HFFc6 (cell line): ENCODE measurements at regions not wholly inside any gene's neighbourhood (a gene's known extent, or its start where the extent isn't known, plus 50 kb on each side); places are given as distances from the start of the nearest gene placed in this dataset.

Source experiments
- DNase-seq: peaks from one replicate; pipeline ENCODE4 v3.0.0-alpha.2; 2018
- H3K27ac Mint-ChIP-seq: 2 replicates; pipeline ENCODE4 v1.8.0; 2020; ENCODE audit warnings: mild to moderate bottlenecking, mixed read lengths
- H3K27me3 Mint-ChIP-seq: 2 replicates; pipeline ENCODE4 v1.8.0; 2021; ENCODE audit warnings: mild to moderate bottlenecking, moderate library complexity, mixed read lengths; ENCODE audit not compliant: insufficient read depth
- H3K36me3 Mint-ChIP-seq: 2 replicates; pipeline ENCODE4 v1.8.0; 2021; ENCODE audit warnings: low read depth, mixed read lengths
- H3K4me1 Mint-ChIP-seq: 2 replicates; pipeline ENCODE4 v1.8.0; 2020; ENCODE audit warnings: low read depth, mixed read lengths
- H3K4me3 Mint-ChIP-seq: 2 replicates; pipeline ENCODE4 v1.8.0; 2020; ENCODE audit warnings: mild to moderate bottlenecking, moderate library complexity, mixed read lengths
- H3K9me3 Mint-ChIP-seq: 2 replicates; pipeline ENCODE4 v1.8.0; 2020; ENCODE audit warnings: mild to moderate bottlenecking, mixed read lengths
- TF ChIP-seq, protein P1 (sequence below): fragments of 200-600 bp; sonication (generic); IDR thresholded peaks from 2 replicates; pipeline ENCODE4 v1.5.0; 2021; ENCODE audit warnings: antibody characterized with exemption, mild to moderate bottlenecking

DNA sequence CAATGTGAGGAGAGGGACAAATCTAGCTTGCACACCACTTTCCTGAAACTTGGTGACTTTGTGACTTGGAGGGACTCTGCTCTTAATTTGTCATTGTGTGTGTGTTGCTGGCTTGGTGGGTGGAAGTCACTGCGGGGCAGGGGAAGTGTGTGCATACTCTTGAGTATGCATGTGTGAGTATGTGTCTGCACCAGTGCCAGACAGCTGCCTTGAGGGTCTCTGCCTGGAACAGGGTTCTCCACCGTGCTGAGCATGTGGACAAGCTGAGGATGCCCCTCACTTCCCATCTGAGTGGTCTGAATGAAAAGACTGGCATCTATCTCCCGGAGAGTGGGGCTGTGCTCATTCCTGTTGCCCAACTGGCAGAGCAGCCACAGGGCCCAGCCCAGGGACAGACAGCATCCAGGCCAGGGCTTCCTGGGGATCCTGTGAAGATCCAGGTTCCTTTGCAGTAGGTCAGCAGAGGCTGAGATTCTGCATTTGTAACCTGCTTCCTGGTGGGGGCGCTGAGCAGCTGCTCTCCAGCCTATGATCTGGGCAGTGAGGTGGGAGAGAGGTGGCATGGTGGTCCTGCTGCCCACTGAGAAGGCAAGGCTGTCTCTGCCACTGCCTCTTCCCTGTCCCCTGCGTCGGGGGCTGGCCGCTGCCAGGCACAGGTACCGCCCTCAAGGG lies 138.9 kb upstream of the HAAO start:
- no peak overlapping the region for H3K4me3 Mint-ChIP-seq
- TF ChIP-seq, protein P1, sequence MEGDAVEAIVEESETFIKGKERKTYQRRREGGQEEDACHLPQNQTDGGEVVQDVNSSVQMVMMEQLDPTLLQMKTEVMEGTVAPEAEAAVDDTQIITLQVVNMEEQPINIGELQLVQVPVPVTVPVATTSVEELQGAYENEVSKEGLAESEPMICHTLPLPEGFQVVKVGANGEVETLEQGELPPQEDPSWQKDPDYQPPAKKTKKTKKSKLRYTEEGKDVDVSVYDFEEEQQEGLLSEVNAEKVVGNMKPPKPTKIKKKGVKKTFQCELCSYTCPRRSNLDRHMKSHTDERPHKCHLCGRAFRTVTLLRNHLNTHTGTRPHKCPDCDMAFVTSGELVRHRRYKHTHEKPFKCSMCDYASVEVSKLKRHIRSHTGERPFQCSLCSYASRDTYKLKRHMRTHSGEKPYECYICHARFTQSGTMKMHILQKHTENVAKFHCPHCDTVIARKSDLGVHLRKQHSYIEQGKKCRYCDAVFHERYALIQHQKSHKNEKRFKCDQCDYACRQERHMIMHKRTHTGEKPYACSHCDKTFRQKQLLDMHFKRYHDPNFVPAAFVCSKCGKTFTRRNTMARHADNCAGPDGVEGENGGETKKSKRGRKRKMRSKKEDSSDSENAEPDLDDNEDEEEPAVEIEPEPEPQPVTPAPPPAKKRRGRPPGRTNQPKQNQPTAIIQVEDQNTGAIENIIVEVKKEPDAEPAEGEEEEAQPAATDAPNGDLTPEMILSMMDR = peak; percentile 63

DNA sequence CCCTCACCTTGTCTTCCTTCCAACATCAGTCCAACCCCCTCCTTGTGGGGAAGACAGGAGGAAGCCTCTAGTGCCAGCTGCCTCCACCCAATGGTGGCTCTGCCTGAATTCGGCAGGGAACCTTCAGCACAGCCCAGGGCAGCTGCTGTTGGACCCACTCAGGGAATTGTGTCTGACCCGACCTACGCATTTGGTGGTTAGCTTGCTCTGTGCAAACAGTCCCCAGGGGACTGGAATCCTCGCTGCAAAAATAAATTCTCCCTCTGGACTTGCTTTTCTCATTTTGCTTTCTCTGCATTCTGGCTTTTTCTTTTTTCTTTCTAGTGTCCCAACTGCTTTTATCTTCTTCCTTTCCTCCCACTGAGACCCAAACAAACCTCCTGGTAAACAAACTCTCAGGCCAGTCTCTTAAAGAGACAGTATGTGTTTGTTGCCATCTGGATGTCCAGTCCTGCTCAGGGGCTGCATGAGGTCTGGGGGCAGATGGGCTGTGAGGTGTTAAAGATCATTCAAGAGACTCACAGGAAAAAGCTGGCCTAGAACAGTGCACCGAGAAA lies 137.7 kb upstream of the HAAO start:
- Mint-ChIP-seq H3K9me3 (no peaks in the 10 kb centered on the region), H3K36me3 (no peaks in the 10 kb centered on the region), H3K27ac (peak overlapping the region; percentile 31), H3K4me1 (peaks cover 37% of the 10 kb centered on the region), H3K27me3 (no peaks in the 10 kb centered on the region), H3K4me3 (no peak overlapping the region)
- TF ChIP-seq, protein P1 = no peak
- no peak for DNase-seq

More for the DNA sequence above, 138.9 kb upstream of the HAAO start:
- Mint-ChIP-seq H3K36me3 (no peaks in the 10 kb centered on the region), H3K4me1 (peaks cover 30% of the 10 kb centered on the region), H3K9me3 (no peaks in the 10 kb centered on the region), H3K27me3 (no peaks in the 10 kb centered on the region), H3K27ac (no peak overlapping the region)
- no peak for DNase-seq

DNA sequence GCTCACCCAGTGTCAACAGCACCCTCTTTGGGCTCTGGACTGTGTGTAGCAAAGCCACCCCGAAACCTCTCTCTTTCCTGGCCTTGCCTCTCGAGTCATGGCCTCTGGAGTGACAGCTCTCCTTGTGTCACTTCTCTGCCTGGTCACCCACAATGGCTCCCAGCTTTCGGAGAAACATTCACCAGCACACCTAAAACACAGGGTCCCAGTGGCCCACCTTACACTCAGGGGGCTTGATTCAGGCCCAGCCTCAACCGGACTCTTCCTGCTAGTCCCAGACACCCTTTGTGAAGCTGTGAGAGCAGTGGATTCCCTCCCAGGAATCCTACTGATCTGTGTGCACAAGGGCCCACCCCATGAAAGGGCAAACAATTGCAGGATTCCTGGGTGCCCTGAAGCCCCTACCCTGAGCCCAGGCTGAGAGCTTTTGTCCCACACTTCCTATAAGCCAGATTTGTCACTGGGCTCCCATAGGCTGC lies 137.2 kb upstream of the HAAO start:
- no peaks in the 10 kb centered on the region for H3K36me3 Mint-ChIP-seq
- TF ChIP-seq, protein P1 = no peak
- no peaks in the 10 kb centered on the region for H3K27me3 Mint-ChIP-seq
- H3K9me3 Mint-ChIP-seq = no peaks in the 10 kb centered on the region
- no peak overlapping the region for H3K4me3 Mint-ChIP-seq
- H3K4me1 Mint-ChIP-seq = peaks cover 43% of the 10 kb centered on the region
- H3K27ac Mint-ChIP-seq = no peak overlapping the region
- no peak for DNase-seq

DNA sequence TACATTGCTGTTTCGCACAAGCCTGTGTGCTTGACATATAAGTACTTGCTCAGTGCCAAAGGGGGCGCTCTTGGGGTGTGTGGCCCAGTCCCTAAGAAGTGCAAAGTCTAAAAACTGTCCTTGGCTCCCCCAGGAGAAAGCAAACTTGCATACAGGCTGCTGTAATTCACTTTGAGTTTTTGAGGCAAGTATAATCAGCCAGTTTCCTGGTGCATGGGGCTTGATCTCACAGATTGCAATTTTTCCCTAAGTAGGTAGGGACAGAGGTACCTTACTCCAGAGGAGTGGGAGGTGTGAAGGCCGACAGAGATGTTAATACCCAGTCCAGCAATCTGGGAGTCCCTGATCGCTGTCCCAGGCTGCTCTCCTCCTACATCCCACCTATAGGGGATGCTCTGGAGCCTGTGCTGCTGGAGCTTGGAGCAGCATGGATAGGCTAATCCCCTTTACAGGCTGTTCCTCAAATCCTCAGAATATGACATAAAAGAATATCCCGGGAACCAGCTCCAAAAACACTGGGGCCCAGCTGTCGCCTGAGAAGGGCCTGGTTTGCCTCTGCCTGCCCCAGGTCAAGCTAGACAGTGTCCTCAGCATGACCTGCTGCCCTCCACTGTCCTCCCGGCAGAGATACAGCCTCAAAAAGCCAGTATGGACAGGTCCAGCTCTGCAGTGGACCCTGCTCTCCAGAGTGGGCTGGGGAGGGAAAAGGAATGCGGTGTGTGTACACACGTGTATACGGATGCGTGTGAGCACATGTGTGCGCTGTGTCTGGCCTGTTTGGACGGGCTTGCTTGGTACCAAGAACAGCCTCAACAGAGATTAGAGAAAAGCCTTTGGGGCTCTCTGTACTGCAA lies 136.5 kb upstream of the HAAO start:
- no peak for DNase-seq
- no peaks in the 10 kb centered on the region for H3K9me3 Mint-ChIP-seq

DNA sequence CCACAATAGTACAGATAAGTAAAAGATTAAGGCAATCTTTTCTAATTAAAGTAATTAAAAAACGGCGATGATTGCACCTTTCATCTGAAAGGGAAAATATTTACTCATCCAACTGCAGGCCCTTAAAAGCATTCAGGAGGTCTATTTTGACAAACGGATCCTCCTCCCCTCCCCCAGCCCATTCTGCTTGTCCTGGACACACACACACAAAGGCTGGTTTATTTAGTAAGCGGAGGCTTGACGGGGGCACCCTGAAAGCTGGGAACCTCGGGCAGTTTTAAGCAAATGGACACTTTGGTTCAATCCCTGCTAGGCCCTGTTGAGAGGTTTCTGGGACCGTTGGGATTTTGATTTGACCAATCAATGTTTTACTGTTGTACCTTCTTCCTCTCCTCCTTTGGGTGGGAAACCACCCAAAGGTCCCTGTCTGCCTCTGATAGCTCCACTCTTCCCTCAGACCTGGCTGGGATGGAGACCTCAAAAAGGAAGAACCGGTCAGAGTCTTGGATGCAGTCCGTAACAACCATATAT lies 135.8 kb upstream of the HAAO start:
- Mint-ChIP-seq H3K4me1 (peaks cover 56% of the 10 kb centered on the region), H3K36me3 (no peaks in the 10 kb centered on the region), H3K27ac (no peak overlapping the region), H3K4me3 (no peak overlapping the region), H3K9me3 (no peaks in the 10 kb centered on the region), H3K27me3 (peaks cover 2% of the 10 kb centered on the region; the same call in 1 of the 2 replicates)
- TF ChIP-seq, protein P1 = no peak
- DNase-seq = no peak

More for the DNA sequence above, 136.5 kb upstream of the HAAO start:
- TF ChIP-seq, protein P1 = peak; percentile 69
- Mint-ChIP-seq H3K27me3 (peaks cover 2% of the 10 kb centered on the region; the same call in 1 of the 2 replicates), H3K27ac (no peak overlapping the region), H3K4me3 (no peak overlapping the region), H3K4me1 (peaks cover 49% of the 10 kb centered on the region), H3K36me3 (no peaks in the 10 kb centered on the region)
